Loucy (cell line): ENCODE measurements at regions not wholly inside any gene's neighbourhood (a gene's known extent, or its start where the extent isn't known, plus 50 kb on each side); places are given as distances from the start of the nearest gene placed in this dataset.

Source experiments
- EZH2phosphoT487 ChIP-seq: fragments of 200-600 bp; IDR thresholded peaks from 2 replicates; pipeline ENCODE4 v1.6.1; 2018; ENCODE audit warnings: antibody characterized with exemption, mild to moderate bottlenecking, moderate library complexity, borderline replicate concordance
- TF ChIP-seq, protein P1 (sequence below): fragments of 200-600 bp; sonication (generic); conservative IDR thresholded peaks from 2 replicates; pipeline ENCODE4 v1.5.1; 2014; ENCODE audit warnings: mild to moderate bottlenecking, antibody characterized with exemption, low read length

DNA sequence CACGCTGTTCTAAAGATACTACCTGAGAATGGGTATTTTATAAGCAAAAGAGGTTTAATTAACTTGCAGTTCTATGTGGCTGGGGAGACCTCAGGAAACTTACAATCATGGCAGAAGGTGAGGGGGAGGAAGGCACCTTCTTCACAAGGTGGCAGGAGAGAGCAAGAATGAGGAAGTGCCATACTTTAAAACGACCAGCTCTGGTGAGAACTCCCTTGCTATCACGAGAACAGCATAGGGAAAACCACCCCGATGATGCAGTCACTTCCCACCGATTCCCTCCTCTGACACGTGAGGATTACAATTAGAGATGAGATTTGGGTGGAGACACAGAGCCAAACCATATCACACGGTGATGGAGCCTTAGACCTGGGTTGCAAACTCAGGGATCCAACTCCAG is 317.5 kb upstream of the EEF2KMT start:
- TF ChIP-seq, protein P1, sequence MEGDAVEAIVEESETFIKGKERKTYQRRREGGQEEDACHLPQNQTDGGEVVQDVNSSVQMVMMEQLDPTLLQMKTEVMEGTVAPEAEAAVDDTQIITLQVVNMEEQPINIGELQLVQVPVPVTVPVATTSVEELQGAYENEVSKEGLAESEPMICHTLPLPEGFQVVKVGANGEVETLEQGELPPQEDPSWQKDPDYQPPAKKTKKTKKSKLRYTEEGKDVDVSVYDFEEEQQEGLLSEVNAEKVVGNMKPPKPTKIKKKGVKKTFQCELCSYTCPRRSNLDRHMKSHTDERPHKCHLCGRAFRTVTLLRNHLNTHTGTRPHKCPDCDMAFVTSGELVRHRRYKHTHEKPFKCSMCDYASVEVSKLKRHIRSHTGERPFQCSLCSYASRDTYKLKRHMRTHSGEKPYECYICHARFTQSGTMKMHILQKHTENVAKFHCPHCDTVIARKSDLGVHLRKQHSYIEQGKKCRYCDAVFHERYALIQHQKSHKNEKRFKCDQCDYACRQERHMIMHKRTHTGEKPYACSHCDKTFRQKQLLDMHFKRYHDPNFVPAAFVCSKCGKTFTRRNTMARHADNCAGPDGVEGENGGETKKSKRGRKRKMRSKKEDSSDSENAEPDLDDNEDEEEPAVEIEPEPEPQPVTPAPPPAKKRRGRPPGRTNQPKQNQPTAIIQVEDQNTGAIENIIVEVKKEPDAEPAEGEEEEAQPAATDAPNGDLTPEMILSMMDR, result no peak
- no peak for TF ChIP-seq EZH2phosphoT487
